Trophoblast cell (in vitro differentiated cells and primary cell): ENCODE measurements at regions not wholly inside any gene's neighbourhood (a gene's known extent, or its start where the extent isn't known, plus 50 kb on each side); places are given as distances from the start of the nearest gene placed in this dataset.
A peak's percentile ranks its signal among the peaks of the same experiment; 100 is the strongest.

Source experiments
- DNase-seq, 2 donors: peaks; one replicate each; pipeline ENCODE4 v3.0.0-alpha.2; 2016
- H2AFZ ChIP-seq: 2 replicates; pipeline ENCODE4 v1.6.1; 2013; ENCODE audit warnings: low read length, moderate library complexity, mild to moderate bottlenecking; ENCODE audit not compliant: insufficient read depth, poor library complexity
- H2AK5ac ChIP-seq: 2 replicates; pipeline ENCODE4 v1.6.1; 2013; ENCODE audit warnings: mild to moderate bottlenecking, low read length
- H2BK120ac ChIP-seq: 2 replicates; pipeline ENCODE4 v1.6.1; 2013; ENCODE audit warnings: low read length, mild to moderate bottlenecking, moderate library complexity; ENCODE audit not compliant: insufficient read depth, poor library complexity
- H2BK12ac ChIP-seq: 2 replicates; pipeline ENCODE4 v1.6.1; 2013; ENCODE audit warnings: mild to moderate bottlenecking, low read length, moderate library complexity
- H2BK5ac ChIP-seq: 2 replicates; pipeline ENCODE4 v1.6.1; 2013; ENCODE audit warnings: low read length, low read depth, moderate library complexity, mild to moderate bottlenecking; ENCODE audit not compliant: poor library complexity
- H3K14ac ChIP-seq: 2 replicates; pipeline ENCODE4 v1.6.1; 2013; ENCODE audit warnings: mild to moderate bottlenecking, low read length
- H3K18ac ChIP-seq: 2 replicates; pipeline ENCODE4 v1.6.1; 2013; ENCODE audit warnings: mild to moderate bottlenecking, low read length
- H3K23ac ChIP-seq: 2 replicates; pipeline ENCODE4 v1.6.1; 2013; ENCODE audit warnings: low read length
- H3K27ac ChIP-seq: 2 replicates; pipeline ENCODE4 v1.5.1; 2013; ENCODE audit warnings: low read depth, mild to moderate bottlenecking, inconsistent platforms, low read length, moderate library complexity
- H3K27me3 ChIP-seq: 2 replicates; pipeline ENCODE4 v1.6.1; 2013; ENCODE audit warnings: inconsistent platforms, mild to moderate bottlenecking, low read length, moderate library complexity; ENCODE audit not compliant: insufficient read depth
- H3K36me3 ChIP-seq, 2 experiments: 1 replicate in 1 of 2; 2 replicates in 1 of 2; pipeline ENCODE4 v1.6.1; 2013; ENCODE audit warnings: low read length in 2 of 2, mild to moderate bottlenecking in 2 of 2, moderate library complexity in 1 of 2; ENCODE audit not compliant: insufficient read depth in 2 of 2, control insufficient read depth in 1 of 2
- H3K4ac ChIP-seq: 2 replicates; pipeline ENCODE4 v1.6.1; 2013; ENCODE audit warnings: low read depth, mild to moderate bottlenecking, low read length, moderate library complexity
- H3K4me1 ChIP-seq, 2 experiments: 1 replicate in 1 of 2; 2 replicates in 1 of 2; pipeline ENCODE4 v1.6.1; 2013; ENCODE audit warnings: low read length in 2 of 2, mild to moderate bottlenecking in 2 of 2, moderate library complexity in 1 of 2; ENCODE audit not compliant: insufficient read depth in 2 of 2, control insufficient read depth in 1 of 2
- H3K4me2 ChIP-seq: 2 replicates; pipeline ENCODE4 v1.6.1; 2013; ENCODE audit warnings: inconsistent platforms, mild to moderate bottlenecking, low read length, moderate library complexity
- H3K4me3 ChIP-seq: 2 replicates; pipeline ENCODE4 v1.5.1; 2013; ENCODE audit warnings: mild to moderate bottlenecking, low read depth, low read length, inconsistent platforms
- H3K79me1 ChIP-seq: one replicate; pipeline ENCODE4 v1.6.1; 2013; ENCODE audit warnings: low read length
- H3K79me2 ChIP-seq: 2 replicates; pipeline ENCODE4 v1.6.1; 2013; ENCODE audit warnings: low read length, mild to moderate bottlenecking; ENCODE audit not compliant: control insufficient read depth, insufficient read depth, poor library complexity
- H3K9ac ChIP-seq: 2 replicates; pipeline ENCODE4 v1.6.1; 2013; ENCODE audit warnings: mild to moderate bottlenecking, low read length
- H3K9me3 ChIP-seq: 2 replicates; pipeline ENCODE4 v1.6.1; 2013; ENCODE audit warnings: low read depth, mild to moderate bottlenecking, control low read depth, inconsistent platforms, low read length; ENCODE audit not compliant: insufficient read depth
- H4K12ac ChIP-seq: 2 replicates; pipeline ENCODE4 v1.6.1; 2013; ENCODE audit warnings: low read depth, mild to moderate bottlenecking, low read length, moderate library complexity
- H4K8ac ChIP-seq: 2 replicates; pipeline ENCODE4 v1.6.1; 2013; ENCODE audit warnings: low read depth, mild to moderate bottlenecking, low read length, moderate library complexity
- H4K91ac ChIP-seq: one replicate; pipeline ENCODE4 v1.6.1; 2013; ENCODE audit warnings: low read depth, mild to moderate bottlenecking, low read length, moderate library complexity
- WGBS: extraction: QIAGEN DNeasy Blood & Tissue Kit; methylation state at CpG from one replicate; pipeline ENCODE4 v1.1.7; 2013; ENCODE audit warnings: missing lambda C conversion rate; ENCODE audit not compliant: insufficient read length, insufficient coverage; ENCODE audit errors: extremely low coverage; 5-methylcytosine and 5-hydroxymethylcytosine counted together

DNA sequence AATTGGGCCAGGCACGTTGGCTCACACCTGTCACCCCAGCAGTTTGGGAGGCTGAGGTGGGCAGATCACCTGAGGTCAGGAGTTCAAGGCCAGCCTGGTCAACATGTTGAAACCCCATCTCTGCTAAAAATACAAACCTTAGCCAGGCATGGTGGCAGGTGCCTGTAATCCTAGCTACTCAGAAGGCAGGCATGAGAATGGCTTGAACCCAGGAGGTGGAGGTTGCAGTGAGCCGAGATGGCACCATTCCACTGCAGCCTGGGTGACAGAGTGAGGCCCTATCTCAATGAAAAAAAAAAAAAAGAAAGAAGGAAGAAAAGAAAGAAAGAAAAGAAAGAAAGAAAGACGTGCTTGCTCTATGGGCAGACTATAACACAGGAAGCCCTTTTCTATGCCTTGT lies 84.4 kb downstream of the FOXL1 start:
- DNase-seq: no peak
- Histone ChIP-seq H3K4me3 (no peak overlapping the region), H3K27ac (no peak overlapping the region), H2BK5ac (no peak overlapping the region), H3K79me2 (peaks cover 3% of the 10 kb centered on the region), H3K23ac (no peak overlapping the region), H4K8ac (no peak overlapping the region), H3K18ac (no peak overlapping the region), H2BK120ac (no peak overlapping the region), H3K9me3 (peaks cover 6% of the 10 kb centered on the region), H3K4me2 (no peak overlapping the region), H3K9ac (no peak overlapping the region), H4K91ac (peak overlapping the region; percentile 21), H2AFZ (no peak overlapping the region), H3K4me1 (peaks cover 14 to 20% of the 10 kb centered on the region in 2 experiments), H3K27me3 (no peaks in the 10 kb centered on the region), H3K4ac (no peak overlapping the region), H4K12ac (no peak overlapping the region), H2BK12ac (no peak overlapping the region), H3K14ac (no peak overlapping the region), H3K36me3 (no peaks in the 10 kb centered on the region), H3K79me1 (peaks cover 15% of the 10 kb centered on the region), H2AK5ac (no peak overlapping the region)
- no CpG with 5 or more reads among the region's 3 CpGs for WGBS

DNA sequence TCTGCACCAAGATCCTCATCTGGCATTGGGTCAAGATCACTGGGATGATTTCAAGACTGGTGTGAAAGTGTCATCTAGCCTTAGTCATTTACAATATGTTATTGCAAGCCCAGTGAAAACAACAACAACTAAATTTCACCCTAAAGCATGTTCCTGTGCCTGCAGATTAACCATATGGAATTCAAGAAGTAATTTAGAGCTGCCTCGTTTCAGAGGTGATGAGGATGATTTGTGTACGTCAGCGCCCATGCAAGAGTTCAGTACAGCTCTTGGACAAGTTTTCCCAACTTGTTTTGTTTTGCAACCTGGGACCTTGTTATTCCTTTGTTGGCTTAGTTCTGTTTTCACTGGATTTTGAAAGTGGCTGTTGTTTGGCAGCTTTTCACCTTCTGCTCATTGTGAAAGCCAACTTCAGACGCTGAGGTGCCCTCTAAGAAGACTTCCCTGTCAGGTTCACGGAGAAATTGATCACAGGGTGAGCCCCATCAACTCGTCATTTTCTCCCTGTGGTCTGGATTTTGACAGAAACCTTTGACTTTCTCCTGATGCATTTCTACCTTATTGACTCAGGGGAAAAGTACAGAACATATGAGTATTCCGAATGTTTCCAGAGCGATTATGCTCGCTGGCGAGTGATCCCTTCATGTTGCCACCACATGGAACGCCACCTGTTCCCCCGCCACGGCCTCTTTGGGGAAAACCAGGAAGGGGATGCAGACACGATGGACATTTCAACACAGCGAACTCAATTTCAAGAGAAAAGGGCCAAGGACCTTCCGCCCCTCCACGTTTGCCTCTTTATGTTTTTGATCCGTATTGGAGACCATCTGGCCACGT lies 85.6 kb downstream of the FOXL1 start:
- Histone ChIP-seq H3K18ac (peak overlapping the region; percentile 78), H4K12ac (no peak overlapping the region), H3K4me3 (no peak overlapping the region), H3K9me3 (peaks cover 3% of the 10 kb centered on the region), H3K23ac (no peak overlapping the region), H3K4me2 (no peak overlapping the region), H3K79me2 (peaks cover 3% of the 10 kb centered on the region), H2AK5ac (peak overlapping the region; percentile 64), H4K91ac (peak overlapping the region; percentile 86), H3K4ac (peak overlapping the region; percentile 65), H4K8ac (peak overlapping the region; percentile 55), H3K36me3 (no peaks in the 10 kb centered on the region), H3K27ac (peak overlapping the region; percentile 90), H2BK5ac (peak overlapping the region; percentile 84), H2BK120ac (peak overlapping the region; percentile 87), H3K14ac (peak overlapping the region; percentile 81), H3K4me1 (peaks cover 14 to 20% of the 10 kb centered on the region in 2 experiments), H2AFZ (no peak overlapping the region), H2BK12ac (peak overlapping the region; percentile 89), H3K79me1 (peaks cover 15% of the 10 kb centered on the region), H3K27me3 (no peaks in the 10 kb centered on the region), H3K9ac (no peak overlapping the region)
- DNase-seq: no peak
- no CpG with 5 or more reads among the region's 19 CpGs for WGBS

DNA sequence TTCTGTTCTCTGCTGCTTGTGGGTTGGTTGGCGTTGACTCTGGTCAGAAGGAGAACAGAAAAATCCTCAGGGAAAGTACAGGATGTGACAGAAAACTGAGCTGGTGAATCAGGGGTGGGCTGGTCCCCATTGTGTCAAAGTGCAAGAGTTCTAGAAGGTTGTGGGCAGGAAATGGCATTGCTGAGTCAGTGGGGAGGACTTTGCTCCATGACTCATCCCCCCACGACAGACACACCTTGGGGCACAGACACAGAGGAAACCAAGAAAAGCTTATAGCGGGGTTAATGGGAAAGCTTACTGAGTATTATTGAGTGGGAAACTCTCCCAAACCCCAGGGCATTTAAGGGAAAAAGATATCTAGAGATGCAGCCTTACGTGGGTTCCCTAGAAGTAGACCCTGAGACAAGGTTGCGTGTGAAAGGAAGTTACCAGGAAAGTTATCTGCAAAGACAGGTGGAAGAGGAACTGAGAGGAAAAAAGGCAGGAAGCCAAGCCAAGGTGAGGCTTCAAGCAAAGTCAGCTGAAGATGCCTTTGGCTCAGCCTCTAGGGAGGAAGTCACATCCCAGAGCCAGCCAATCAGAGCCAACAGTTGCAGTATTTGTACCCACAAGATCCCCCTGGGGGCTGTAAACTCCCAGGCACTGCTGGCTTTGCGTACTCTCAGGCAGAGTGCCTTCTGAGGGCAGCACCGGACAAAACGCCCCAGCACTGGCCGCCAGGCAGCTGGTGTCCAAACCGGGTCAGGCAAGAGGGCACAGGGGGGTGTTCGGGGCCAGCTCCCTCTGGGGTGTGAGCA lies 86.4 kb downstream of the FOXL1 start:
- Histone ChIP-seq H2AFZ (peak overlapping the region; percentile 27), H2AK5ac (peak overlapping the region; percentile 96), H3K4me1 (peaks cover 14 to 20% of the 10 kb centered on the region in 2 experiments), H3K4me3 (no peak overlapping the region), H3K27me3 (no peaks in the 10 kb centered on the region), H3K4ac (peak overlapping the region; percentile 18), H3K4me2 (peak overlapping the region; percentile 8), H3K79me2 (peaks cover 3% of the 10 kb centered on the region), H2BK5ac (peak overlapping the region; percentile 97), H3K9ac (no peak overlapping the region), H3K36me3 (no peaks in the 10 kb centered on the region), H2BK120ac (peak overlapping the region; percentile 97), H3K18ac (peak overlapping the region; percentile 79), H3K14ac (peak overlapping the region; percentile 92), H4K12ac (no peak overlapping the region), H3K9me3 (peaks cover 3% of the 10 kb centered on the region), H4K8ac (peak overlapping the region; percentile 84), H3K79me1 (peaks cover 15% of the 10 kb centered on the region), H2BK12ac (peak overlapping the region; percentile 93), H3K23ac (no peak overlapping the region), H4K91ac (peak overlapping the region; percentile 98), H3K27ac (peak overlapping the region; percentile 90)
- WGBS: no CpG with 5 or more reads among the region's 11 CpGs
- no peak for DNase-seq

DNA sequence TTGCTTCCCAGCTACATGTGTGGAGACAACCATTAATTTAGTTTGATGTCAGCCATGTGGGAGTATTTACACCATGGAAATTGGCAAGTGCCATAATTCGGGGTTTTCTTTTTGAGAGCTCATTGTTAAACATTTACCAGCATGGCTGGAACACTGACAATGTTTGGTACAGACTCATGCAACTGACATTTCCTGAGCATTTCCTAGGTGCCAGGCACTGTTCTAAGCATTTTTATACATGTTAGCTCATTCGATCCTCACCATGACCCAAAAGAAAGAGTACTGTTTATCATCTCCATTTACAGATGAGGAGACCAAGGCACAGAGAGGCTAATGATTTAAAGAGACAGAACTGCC lies 86.9 kb downstream of the FOXL1 start:
- Histone ChIP-seq H3K4me2 (no peak overlapping the region), H2BK12ac (peak overlapping the region; percentile 93), H3K4me1 (peaks cover 14 to 20% of the 10 kb centered on the region in 2 experiments), H3K36me3 (no peaks in the 10 kb centered on the region), H2BK120ac (peak overlapping the region; percentile 97), H3K27ac (peak overlapping the region; percentile 90), H3K18ac (no peak overlapping the region), H3K14ac (peak overlapping the region; percentile 92), H3K4ac (peak overlapping the region; percentile 18), H3K4me3 (no peak overlapping the region), H2AFZ (no peak overlapping the region), H3K27me3 (no peaks in the 10 kb centered on the region), H3K9me3 (no peaks in the 10 kb centered on the region), H3K79me2 (peaks cover 3% of the 10 kb centered on the region), H4K8ac (peak overlapping the region; percentile 84), H2AK5ac (peak overlapping the region; percentile 96), H4K12ac (no peak overlapping the region), H2BK5ac (peak overlapping the region; percentile 97), H4K91ac (peak overlapping the region; percentile 98), H3K79me1 (peaks cover 15% of the 10 kb centered on the region), H3K9ac (no peak overlapping the region), H3K23ac (no peak overlapping the region)
- WGBS: no CpG with 5 or more reads among the region's 2 CpGs
- DNase-seq: no peak
